Bronchial epithelial cell (primary cell): ENCODE measurements at regions not wholly inside any gene's neighbourhood (a gene's known extent, or its start where the extent isn't known, plus 50 kb on each side); places are given as distances from the start of the nearest gene placed in this dataset.

Source experiments
- DNase-seq: peaks from one replicate; pipeline ENCODE4 v3.0.0-alpha.2; 2010; ENCODE audit warnings: low read depth
- FAIRE-seq: peaks from 2 replicates; lab custom pipeline; 2011; peaks lifted over from hg19 to GRCh38; lab: Jason Lieb, UNC
- H3K27me3 ChIP-seq: 2 replicates; pipeline ENCODE4 v1.5.1; 2011; ENCODE audit warnings: low read length; ENCODE audit not compliant: control insufficient read depth, insufficient read depth
- H3K36me3 ChIP-seq: 2 replicates; pipeline ENCODE4 v1.5.1; 2011; ENCODE audit warnings: low read length; ENCODE audit not compliant: control insufficient read depth, insufficient read depth
- H3K4me3 ChIP-seq: 2 replicates; pipeline ENCODE4 v1.5.1; 2011; ENCODE audit warnings: mild to moderate bottlenecking, low read depth, low read length, control low read depth
- TF ChIP-seq, protein P1 (sequence below): IDR thresholded peaks from 2 replicates; pipeline ENCODE4 v1.5.1; 2011; ENCODE audit warnings: mild to moderate bottlenecking, moderate library complexity, low read length, control low read depth, inconsistent platforms; ENCODE audit not compliant: insufficient read depth, severe bottlenecking

DNA sequence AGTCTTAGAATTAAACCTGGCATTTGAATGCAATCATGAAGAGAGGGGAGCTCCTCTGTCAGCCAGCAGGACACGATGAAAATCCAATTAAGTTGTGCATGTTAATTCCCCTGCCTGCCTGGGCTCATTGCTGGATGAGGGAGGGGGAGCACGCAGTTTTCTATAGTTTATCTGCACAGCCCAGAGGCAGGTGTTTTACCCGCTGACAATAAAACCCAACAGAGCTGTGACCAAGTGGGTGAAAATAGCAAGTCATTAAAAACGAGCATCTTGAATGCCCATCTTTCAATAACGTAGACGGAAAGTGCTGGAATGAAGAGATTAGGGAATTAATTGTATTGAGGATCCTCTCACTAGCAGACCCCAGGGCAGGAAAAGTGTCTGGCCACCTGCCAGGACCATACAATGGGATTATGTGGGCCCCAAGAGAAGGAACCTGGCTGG is 100.1 kb upstream of the FAM20C start:
- H3K27me3 ChIP-seq, result no peaks in the 10 kb centered on the region
- DNase-seq (no peak), FAIRE-seq (no peak)
- H3K36me3 ChIP-seq, result no peaks in the 10 kb centered on the region
- H3K4me3 ChIP-seq, result no peak overlapping the region
- TF ChIP-seq, protein P1, sequence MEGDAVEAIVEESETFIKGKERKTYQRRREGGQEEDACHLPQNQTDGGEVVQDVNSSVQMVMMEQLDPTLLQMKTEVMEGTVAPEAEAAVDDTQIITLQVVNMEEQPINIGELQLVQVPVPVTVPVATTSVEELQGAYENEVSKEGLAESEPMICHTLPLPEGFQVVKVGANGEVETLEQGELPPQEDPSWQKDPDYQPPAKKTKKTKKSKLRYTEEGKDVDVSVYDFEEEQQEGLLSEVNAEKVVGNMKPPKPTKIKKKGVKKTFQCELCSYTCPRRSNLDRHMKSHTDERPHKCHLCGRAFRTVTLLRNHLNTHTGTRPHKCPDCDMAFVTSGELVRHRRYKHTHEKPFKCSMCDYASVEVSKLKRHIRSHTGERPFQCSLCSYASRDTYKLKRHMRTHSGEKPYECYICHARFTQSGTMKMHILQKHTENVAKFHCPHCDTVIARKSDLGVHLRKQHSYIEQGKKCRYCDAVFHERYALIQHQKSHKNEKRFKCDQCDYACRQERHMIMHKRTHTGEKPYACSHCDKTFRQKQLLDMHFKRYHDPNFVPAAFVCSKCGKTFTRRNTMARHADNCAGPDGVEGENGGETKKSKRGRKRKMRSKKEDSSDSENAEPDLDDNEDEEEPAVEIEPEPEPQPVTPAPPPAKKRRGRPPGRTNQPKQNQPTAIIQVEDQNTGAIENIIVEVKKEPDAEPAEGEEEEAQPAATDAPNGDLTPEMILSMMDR, result no peak

DNA sequence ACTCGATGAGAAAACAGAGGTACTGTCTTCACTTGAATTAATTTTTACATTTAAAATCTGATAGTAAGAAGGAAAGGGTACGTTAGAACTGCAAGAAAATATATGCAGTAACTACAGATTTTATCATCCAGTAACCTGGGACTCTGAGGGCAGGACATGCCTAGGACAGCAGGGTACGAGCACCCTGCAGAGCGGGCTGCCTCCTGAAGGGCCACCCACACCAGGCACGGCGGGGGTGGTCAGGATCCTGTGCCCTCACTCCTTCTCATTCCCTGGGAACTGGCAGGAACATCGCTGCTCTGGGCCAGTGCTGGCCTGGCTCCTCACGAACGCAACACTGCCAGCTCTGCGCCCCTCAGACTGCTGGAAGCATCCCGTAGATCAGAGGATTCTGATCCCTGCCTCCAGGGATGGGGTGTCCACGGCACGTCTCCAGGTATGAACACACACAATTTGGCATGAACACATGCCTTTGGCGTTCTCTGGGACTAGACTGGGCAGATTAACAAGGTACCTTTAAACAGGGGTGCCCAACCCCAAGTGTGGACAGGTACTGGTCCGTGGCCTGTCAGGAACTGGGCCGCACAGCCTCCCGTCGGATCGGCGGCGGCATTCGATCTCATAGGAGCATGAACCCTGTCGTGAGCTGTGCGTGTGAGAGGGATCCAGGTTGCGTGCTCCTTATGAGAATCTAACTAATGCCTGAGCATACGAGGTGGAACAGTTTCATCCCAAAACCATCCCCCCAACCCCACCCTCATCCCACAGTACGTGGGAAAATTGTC is 99.3 kb upstream of the FAM20C start:
- DNase-seq (no peak), FAIRE-seq (no peak)
- TF ChIP-seq, protein P1, result no peak
- no peaks in the 10 kb centered on the region for H3K36me3 ChIP-seq
- no peak overlapping the region for H3K4me3 ChIP-seq
- no peaks in the 10 kb centered on the region for H3K27me3 ChIP-seq

DNA sequence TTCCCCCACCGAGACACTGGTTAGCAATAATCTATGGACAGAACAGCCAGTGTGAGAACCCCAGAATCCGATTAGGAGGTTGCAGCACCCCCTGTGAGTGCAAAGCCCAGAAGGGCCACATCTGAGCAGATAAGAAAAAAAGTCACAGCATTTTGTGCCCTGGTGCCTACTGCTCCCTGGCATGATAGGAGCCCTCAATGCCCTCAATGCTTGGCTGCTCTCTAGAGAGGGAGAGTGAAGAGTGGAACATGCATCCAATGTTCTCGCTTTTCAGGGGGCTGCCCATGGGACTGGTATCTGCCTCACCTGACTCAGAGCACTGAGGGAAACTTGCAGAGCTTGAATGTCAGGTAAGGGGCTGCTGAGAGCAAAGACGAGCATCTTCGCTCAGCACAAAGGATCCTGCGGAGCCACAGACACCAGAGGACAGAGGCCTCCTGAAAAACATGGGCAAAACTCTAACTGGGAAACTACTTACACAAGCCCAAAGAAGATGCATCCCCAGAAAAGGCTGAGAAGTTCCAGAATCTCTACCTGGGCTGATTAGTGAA is 98.0 kb upstream of the FAM20C start:
- Histone ChIP-seq H3K4me3 (no peak overlapping the region), H3K36me3 (no peaks in the 10 kb centered on the region), H3K27me3 (no peaks in the 10 kb centered on the region)
- FAIRE-seq (no peak), DNase-seq (no peak)
- TF ChIP-seq, protein P1, result no peak

DNA sequence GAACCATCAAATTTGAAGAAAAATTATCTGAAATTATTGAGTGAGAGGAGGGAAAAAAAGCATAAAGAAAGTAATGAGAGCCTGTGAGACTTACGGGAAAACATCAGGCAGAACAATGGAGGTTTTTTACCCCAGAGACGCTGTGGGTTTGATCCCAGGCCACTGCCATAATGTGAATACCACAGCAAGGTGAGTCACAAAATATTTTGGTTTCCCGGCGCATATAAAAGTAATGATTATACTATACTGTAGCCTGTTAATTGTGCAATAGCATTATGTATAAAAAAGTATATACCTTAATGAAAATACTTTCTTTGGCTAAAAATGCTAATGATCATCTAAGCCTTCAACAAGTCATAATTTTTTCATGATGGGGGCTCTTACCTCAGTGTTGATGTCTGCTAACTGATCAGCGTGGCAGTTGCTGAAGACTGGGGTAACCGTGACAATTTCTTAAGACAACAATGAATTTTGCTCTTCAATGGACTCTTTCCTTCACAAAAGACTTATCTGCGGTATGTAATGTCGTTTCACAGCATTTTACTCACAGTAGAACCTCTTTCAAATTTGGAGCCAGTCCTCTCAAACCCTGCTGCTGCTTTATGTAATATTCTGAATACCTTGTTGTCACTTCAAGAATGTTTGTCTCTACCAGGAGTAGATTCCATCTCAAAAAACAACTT is 97.0 kb upstream of the FAM20C start:
- no peaks in the 10 kb centered on the region for H3K36me3 ChIP-seq
- TF ChIP-seq, protein P1, result no peak
- no peaks in the 10 kb centered on the region for H3K27me3 ChIP-seq
- H3K4me3 ChIP-seq, result no peak overlapping the region
- DNase-seq (peak; percentile 44), FAIRE-seq (no peak)

DNA sequence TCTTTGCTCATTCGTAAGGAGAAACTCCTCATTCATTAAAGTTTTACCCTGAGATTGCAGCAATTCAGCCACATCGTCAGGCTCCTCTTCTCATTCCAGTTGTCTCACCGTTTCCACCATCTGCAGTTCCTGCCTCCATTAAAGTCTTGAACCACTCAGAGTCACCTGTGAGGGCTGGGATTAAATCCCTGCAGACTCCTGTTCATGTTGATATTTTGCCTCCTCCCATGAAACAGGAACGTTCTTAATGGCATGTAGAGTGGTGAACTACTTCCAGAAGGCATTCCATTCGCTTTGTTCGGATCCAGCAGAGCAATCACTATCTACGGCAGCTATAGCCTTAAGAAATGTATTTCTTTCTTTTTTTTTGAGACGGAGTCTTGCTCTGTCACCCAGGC is 96.5 kb upstream of the FAM20C start:
- DNase-seq, result no peak
- Histone ChIP-seq H3K36me3 (no peaks in the 10 kb centered on the region), H3K27me3 (no peaks in the 10 kb centered on the region), H3K4me3 (no peak overlapping the region)
- FAIRE-seq, result no peak
- TF ChIP-seq, protein P1, result no peak
